ENCODE measurements at regions not wholly inside any gene's neighbourhood (a gene's known extent, or its start where the extent isn't known, plus 50 kb on each side); places are given as distances from the start of the nearest gene placed in this dataset.
A peak's percentile ranks its signal among the peaks of the same experiment; 100 is the strongest.

DNA sequence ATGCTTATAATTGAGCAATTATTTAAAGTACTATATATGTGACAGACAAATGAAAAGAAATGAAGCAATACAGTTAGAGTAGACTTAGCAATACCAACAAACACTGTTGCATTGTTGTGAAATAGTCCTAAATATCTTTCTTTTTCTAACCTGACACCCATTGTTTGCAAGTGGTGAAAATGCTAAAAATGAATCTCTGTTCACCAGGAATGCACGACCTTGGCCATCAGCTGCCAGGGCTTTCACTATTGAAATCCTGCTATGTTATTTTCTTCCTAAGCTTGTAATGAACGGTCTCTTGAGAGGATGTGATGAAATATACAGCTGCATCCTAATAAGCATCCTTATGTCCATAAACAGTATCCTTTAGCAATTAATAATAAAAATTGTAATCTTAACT is 136.2 kb upstream of the MGAT5 start:
- no peaks in the 10 kb centered on the region for H3K9me2 ChIP-seq (ENCODE audit: insufficient read depth)
- no peaks in the 10 kb centered on the region for H3K36me3 ChIP-seq (ENCODE audit: control insufficient read depth in 1 of 2, insufficient read depth in 2 of 2, low read length in 2 of 2)
- H3K4me2 ChIP-seq (ENCODE audit: low read length): no peak overlapping the region
- CTCF ChIA-PET: interaction anchor here (0.9 to 4.5 kb wide), 17 partner anchors 8 to 374 kb away, joined by 3 to 60 read pairs (median 8); no protein-coding TSS in a partner anchor
- RAD21 ChIA-PET (ENCODE audit: low non-redundant PET in 1 of 2, low total read pairs in 2 of 2, uncharacterized antibody in 2 of 2, unreplicated experiment in 2 of 2): interaction anchor here (1.5 to 2.4 kb wide), 5 partner anchors 89 to 294 kb away, joined by 4 to 23 read pairs (median 10); no protein-coding TSS in a partner anchor
- peaks cover 18% of the 10 kb centered on the region for H3K79me2 ChIP-seq (ENCODE audit: insufficient read depth, low read length)
- H3K4me1 ChIP-seq (ENCODE audit: control insufficient read depth in 1 of 2, insufficient read depth in 2 of 2, low read length in 2 of 2): peaks cover 12 to 19% of the 10 kb centered on the region in 2 experiments; a peak in 3 of 4 replicates
- ATAC-seq (no peak), DNase-seq (ENCODE audit: low read depth, low spot score) (no peak)
- no peaks in the 10 kb centered on the region for H4K20me1 ChIP-seq (ENCODE audit: insufficient read depth)
- BruUV-seq (replicated peaks): no TSS peak
- no peak overlapping the region for H3K4me3 ChIP-seq (replicated peaks in 1 of 2; ENCODE audit: low read depth in 1 of 2, low read length in 2 of 2)
- H3K27me3 ChIP-seq (ENCODE audit: insufficient read depth, low read length): no peaks in the 10 kb centered on the region
- H3K9me3 ChIP-seq (ENCODE audit: control insufficient read depth in 1 of 2, insufficient read depth in 1 of 2, low read depth in 1 of 2, low read length in 2 of 2): no peaks in the 10 kb centered on the region
- POLR2A ChIA-PET: interaction anchor here (1.3 kb wide), 1 partner anchor 294 kb away, joined by 5 read pairs; no protein-coding TSS in a partner anchor
- H2AFZ ChIP-seq (ENCODE audit: low read depth, low read length, poor library complexity, severe bottlenecking): no peak overlapping the region
- intact Hi-C loops (cut with micrococcal nuclease): loop anchor here (1.0 to 10.0 kb wide), 6 partner anchors 90 to 787 kb away; no protein-coding TSS in a partner anchor
- no peak for TF ChIP-seq EZH2 (IDR thresholded peaks at IDR 0.05)
- TF ChIP-seq FOSL1 (IDR thresholded peaks at IDR 0.05; ENCODE audit: low read depth): no peak
- H3K27ac ChIP-seq (ENCODE audit: low read depth, low read length): no peak overlapping the region
- no peak overlapping the region for H3K9ac ChIP-seq (ENCODE audit: low read length)

DNA sequence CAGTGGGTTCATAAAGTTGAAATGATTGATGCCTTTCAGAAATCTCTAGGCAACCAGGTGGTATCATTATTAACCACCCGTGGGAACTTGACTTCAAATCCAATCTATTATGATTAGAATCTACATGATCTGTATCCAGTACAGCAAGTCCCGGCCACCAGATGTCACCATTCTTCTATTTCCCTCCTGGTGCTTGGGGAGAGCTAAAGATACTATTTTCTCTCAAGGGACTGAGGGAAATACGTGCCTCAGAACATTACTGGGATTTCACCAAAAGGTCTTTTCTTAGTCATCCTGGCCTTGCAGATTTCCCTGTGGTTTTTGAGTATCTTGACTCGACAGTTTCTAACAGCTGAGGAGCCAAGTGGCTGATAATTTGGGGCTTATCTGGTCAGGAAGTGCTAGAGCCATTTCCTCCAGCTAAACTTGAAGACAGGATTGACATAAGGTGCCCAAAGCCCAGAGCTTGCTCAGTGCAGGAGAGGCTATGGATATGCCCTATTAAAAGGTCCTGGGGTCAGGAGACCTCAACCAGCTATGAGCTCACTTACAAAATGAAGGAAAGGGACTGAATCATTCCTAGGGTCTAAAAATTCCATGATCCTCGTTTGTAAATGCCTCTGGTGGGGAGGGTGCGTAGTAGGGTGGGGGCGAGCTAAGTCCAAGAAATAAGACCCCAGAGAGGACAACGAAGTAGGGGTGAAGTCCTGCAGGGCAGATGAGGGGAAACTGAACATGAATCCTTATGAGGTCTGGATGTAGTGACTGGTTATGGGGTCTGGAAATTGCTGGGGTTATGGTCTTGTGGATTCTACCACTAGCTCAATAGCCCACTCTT is 135.4 kb upstream of the MGAT5 start:
- Histone ChIP-seq H3K4me3 (replicated peaks in 1 of 2; ENCODE audit: low read depth in 1 of 2, low read length in 2 of 2) (peak overlapping the region in 1 of 2 experiments; percentile 81; a peak in 1 of 4 replicates), H2AFZ (ENCODE audit: low read depth, low read length, poor library complexity, severe bottlenecking) (peak overlapping the region; percentile 97)
- TF ChIP-seq TCF7L2 (IDR thresholded peaks at IDR 0.05; ENCODE audit: borderline replicate concordance, extremely low read depth, insufficient read depth, insufficient read length) (no peak), FOSL1 (IDR thresholded peaks at IDR 0.05; ENCODE audit: low read depth) (0 out of 2 replicates have a peak, but pooled peaks have one; percentile 12), CEBPB (IDR thresholded peaks at IDR 0.05; ENCODE audit: low read depth) (no peak), YY1 (IDR thresholded peaks at IDR 0.05; ENCODE audit: extremely low read depth, insufficient replicate concordance, low read depth, low read length) (peak; percentile 66), EZH2 (IDR thresholded peaks at IDR 0.05) (no peak), ZNF274 (IDR thresholded peaks at IDR 0.05; ENCODE audit: low read depth, low read length) (no peak), EGR1 (IDR thresholded peaks at IDR 0.05; ENCODE audit: low read depth) (no peak), RAD21 (IDR thresholded peaks at IDR 0.05; ENCODE audit: low read depth) (peak; percentile 98)
- TF ChIP-seq, protein P1, sequence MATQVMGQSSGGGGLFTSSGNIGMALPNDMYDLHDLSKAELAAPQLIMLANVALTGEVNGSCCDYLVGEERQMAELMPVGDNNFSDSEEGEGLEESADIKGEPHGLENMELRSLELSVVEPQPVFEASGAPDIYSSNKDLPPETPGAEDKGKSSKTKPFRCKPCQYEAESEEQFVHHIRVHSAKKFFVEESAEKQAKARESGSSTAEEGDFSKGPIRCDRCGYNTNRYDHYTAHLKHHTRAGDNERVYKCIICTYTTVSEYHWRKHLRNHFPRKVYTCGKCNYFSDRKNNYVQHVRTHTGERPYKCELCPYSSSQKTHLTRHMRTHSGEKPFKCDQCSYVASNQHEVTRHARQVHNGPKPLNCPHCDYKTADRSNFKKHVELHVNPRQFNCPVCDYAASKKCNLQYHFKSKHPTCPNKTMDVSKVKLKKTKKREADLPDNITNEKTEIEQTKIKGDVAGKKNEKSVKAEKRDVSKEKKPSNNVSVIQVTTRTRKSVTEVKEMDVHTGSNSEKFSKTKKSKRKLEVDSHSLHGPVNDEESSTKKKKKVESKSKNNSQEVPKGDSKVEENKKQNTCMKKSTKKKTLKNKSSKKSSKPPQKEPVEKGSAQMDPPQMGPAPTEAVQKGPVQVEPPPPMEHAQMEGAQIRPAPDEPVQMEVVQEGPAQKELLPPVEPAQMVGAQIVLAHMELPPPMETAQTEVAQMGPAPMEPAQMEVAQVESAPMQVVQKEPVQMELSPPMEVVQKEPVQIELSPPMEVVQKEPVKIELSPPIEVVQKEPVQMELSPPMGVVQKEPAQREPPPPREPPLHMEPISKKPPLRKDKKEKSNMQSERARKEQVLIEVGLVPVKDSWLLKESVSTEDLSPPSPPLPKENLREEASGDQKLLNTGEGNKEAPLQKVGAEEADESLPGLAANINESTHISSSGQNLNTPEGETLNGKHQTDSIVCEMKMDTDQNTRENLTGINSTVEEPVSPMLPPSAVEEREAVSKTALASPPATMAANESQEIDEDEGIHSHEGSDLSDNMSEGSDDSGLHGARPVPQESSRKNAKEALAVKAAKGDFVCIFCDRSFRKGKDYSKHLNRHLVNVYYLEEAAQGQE (IDR thresholded peaks at IDR 0.05; ENCODE audit: low read depth): no peak
- TF ChIP-seq, protein P2, sequence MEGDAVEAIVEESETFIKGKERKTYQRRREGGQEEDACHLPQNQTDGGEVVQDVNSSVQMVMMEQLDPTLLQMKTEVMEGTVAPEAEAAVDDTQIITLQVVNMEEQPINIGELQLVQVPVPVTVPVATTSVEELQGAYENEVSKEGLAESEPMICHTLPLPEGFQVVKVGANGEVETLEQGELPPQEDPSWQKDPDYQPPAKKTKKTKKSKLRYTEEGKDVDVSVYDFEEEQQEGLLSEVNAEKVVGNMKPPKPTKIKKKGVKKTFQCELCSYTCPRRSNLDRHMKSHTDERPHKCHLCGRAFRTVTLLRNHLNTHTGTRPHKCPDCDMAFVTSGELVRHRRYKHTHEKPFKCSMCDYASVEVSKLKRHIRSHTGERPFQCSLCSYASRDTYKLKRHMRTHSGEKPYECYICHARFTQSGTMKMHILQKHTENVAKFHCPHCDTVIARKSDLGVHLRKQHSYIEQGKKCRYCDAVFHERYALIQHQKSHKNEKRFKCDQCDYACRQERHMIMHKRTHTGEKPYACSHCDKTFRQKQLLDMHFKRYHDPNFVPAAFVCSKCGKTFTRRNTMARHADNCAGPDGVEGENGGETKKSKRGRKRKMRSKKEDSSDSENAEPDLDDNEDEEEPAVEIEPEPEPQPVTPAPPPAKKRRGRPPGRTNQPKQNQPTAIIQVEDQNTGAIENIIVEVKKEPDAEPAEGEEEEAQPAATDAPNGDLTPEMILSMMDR (IDR thresholded peaks at IDR 0.05 in 2 of 3, conservative IDR thresholded peaks at IDR 0.05 in 1 of 3; ENCODE audit: borderline replicate concordance in 1 of 3, insufficient read depth in 1 of 3, low read depth in 2 of 3, low read length in 2 of 3): peak; percentile 68 to 97 (median 80)

More for the DNA sequence above, 135.4 kb upstream of the MGAT5 start:
- peak; percentile 52 for ATAC-seq
- CTCF ChIA-PET: interaction anchor here (0.6 to 4.5 kb wide), 28 partner anchors 8 to 373 kb away, joined by 3 to 60 read pairs (median 4); no protein-coding TSS in a partner anchor
- Histone ChIP-seq H3K9me3 (ENCODE audit: control insufficient read depth in 1 of 2, insufficient read depth in 1 of 2, low read depth in 1 of 2, low read length in 2 of 2) (no peaks in the 10 kb centered on the region), H3K9ac (ENCODE audit: low read length) (0 out of 2 replicates have a peak overlapping the region, but pooled peaks have one; percentile 79), H3K36me3 (ENCODE audit: control insufficient read depth in 1 of 2, insufficient read depth in 2 of 2, low read length in 2 of 2) (no peaks in the 10 kb centered on the region), H3K79me2 (ENCODE audit: insufficient read depth, low read length) (peaks cover 26% of the 10 kb centered on the region), H3K27me3 (ENCODE audit: insufficient read depth, low read length) (no peaks in the 10 kb centered on the region), H3K27ac (ENCODE audit: low read depth, low read length) (no peak overlapping the region), H3K9me2 (ENCODE audit: insufficient read depth) (no peaks in the 10 kb centered on the region), H3K4me2 (ENCODE audit: low read length) (peak overlapping the region; percentile 90), H3K4me1 (ENCODE audit: control insufficient read depth in 1 of 2, insufficient read depth in 2 of 2, low read length in 2 of 2) (peaks cover 12 to 19% of the 10 kb centered on the region in 2 experiments; a peak in 3 of 4 replicates), H4K20me1 (ENCODE audit: insufficient read depth) (no peaks in the 10 kb centered on the region)
- DNase-seq (ENCODE audit: low read depth, low spot score): peak; percentile 84
- BruUV-seq (replicated peaks): no TSS peak
- RAD21 ChIA-PET (ENCODE audit: low non-redundant PET in 1 of 2, low total read pairs in 2 of 2, uncharacterized antibody in 2 of 2, unreplicated experiment in 2 of 2): interaction anchor here (0.8 to 2.4 kb wide), 11 partner anchors 86 to 332 kb away, joined by 3 to 23 read pairs (median 6); no protein-coding TSS in a partner anchor
- POLR2A ChIA-PET: interaction anchor here (1.1 to 1.3 kb wide), 2 partner anchors 89 to 293 kb away, joined by 3 to 5 read pairs; no protein-coding TSS in a partner anchor
- intact Hi-C loops (cut with micrococcal nuclease): loop anchor here (1.0 to 10.0 kb wide), 6 partner anchors 89 to 786 kb away; no protein-coding TSS in a partner anchor
